K562 (cell line): ENCODE measurements at regions not wholly inside any gene's neighbourhood (a gene's known extent, or its start where the extent isn't known, plus 50 kb on each side); places are given as distances from the start of the nearest gene placed in this dataset.

Experiments
- BRF2 ChIP-seq: IDR thresholded peaks from 3 replicates; pipeline ENCODE4 v1.6.1; 2011; ENCODE audit warnings: borderline replicate concordance, mild to moderate bottlenecking; ENCODE audit not compliant: insufficient read length, insufficient read depth
- CTCF ChIP-seq, 3 experiments: IDR thresholded peaks in 2 of 3; conservative IDR thresholded peaks in 1 of 3; 2 replicates each; pipeline ENCODE4 v1.5.1; 2011 to 2012; ENCODE audit warnings: low read length in 3 of 3, mild to moderate bottlenecking in 3 of 3, control low read depth in 2 of 3, improper control_type of control experiment in 1 of 3, inconsistent platforms in 1 of 3, low read depth in 1 of 3, mixed read lengths in 1 of 3, moderate library complexity in 1 of 3; ENCODE audit not compliant: insufficient read depth in 2 of 3
- FOXK2 ChIP-seq, 2 experiments: fragments of 450-650 bp; IDR thresholded peaks in 1 of 2; conservative IDR thresholded peaks in 1 of 2; 2 replicates each; pipeline ENCODE4 v1.6.1; 2016; ENCODE audit warnings: low read depth in 2 of 2, mild to moderate bottlenecking in 1 of 2
- HMG20B ChIP-seq: fragments of 250-450 bp; sonication (Bioruptor Pico); IDR thresholded peaks from 2 replicates; pipeline ENCODE4 v1.5.0; 2021; ENCODE audit warnings: mild to moderate bottlenecking
- JUND ChIP-seq, 2 experiments: IDR thresholded peaks; 2 replicates in 1 of 2; 3 replicates in 1 of 2; pipeline ENCODE4 v1.6.1; 2011; ENCODE audit warnings: borderline replicate concordance in 2 of 2, low read depth in 2 of 2, low read length in 2 of 2, improper control_type of control experiment in 1 of 2, missing biosample characterization in 1 of 2, missing genetic modification characterization in 1 of 2, missing genetic modification reagents in 1 of 2
- KDM5B ChIP-seq: fragments of 200-600 bp; sonication (generic); IDR thresholded peaks from 2 replicates; pipeline ENCODE4 v1.6.1; 2012; ENCODE audit warnings: low read depth, mild to moderate bottlenecking, moderate library complexity, low read length, control low read depth, inconsistent platforms; ENCODE audit not compliant: insufficient replicate concordance
- SAP30 ChIP-seq: fragments of 200-600 bp; sonication (generic); IDR thresholded peaks from 2 replicates; pipeline ENCODE4 v1.6.1; 2012; ENCODE audit warnings: borderline replicate concordance, low read depth, mild to moderate bottlenecking, moderate library complexity, low read length, control low read depth, inconsistent platforms; ENCODE audit not compliant: insufficient read depth, poor library complexity, severe bottlenecking
- SP1 ChIP-seq: sonication (generic); formaldehyde crosslinking; IDR thresholded peaks from 2 replicates; pipeline ENCODE4 v1.8.1; 2022; ENCODE audit warnings: mild to moderate bottlenecking, missing genetic modification reagents
- ZHX1 ChIP-seq: fragments of 150-350 bp; conservative IDR thresholded peaks from 2 replicates; pipeline ENCODE4 v1.6.1; 2014; ENCODE audit warnings: low read length
- ZNF431 ChIP-seq: sonication (generic); formaldehyde crosslinking; IDR thresholded peaks from 2 replicates; pipeline ENCODE4 v1.8.0; 2022; ENCODE audit warnings: mild to moderate bottlenecking, missing genetic modification reagents

- no peak for TF ChIP-seq FOXK2 (conservative IDR thresholded peaks at IDR 0.05 in 1 of 2, IDR thresholded peaks at IDR 0.05 in 1 of 2; ENCODE audit: low read depth in 2 of 2)
- TF ChIP-seq ZHX1, result no peak
- TF ChIP-seq SAP30, result no peak
- TF ChIP-seq SP1, result no peak
- TF ChIP-seq JUND (IDR thresholded peaks at IDR 0.05; ENCODE audit: borderline replicate concordance, low read depth, low read length), result 0 out of 2 replicates have a peak, but pooled peaks have one; percentile 28
- TF ChIP-seq JUND (tag; IDR thresholded peaks at IDR 0.05; ENCODE audit: borderline replicate concordance, low read depth, low read length), result no peak
- TF ChIP-seq HMG20B, result no peak
- TF ChIP-seq BRF2, result no peak
- TF ChIP-seq CTCF (IDR thresholded peaks at IDR 0.05 in 2 of 3, conservative IDR thresholded peaks at IDR 0.05 in 1 of 3; ENCODE audit: insufficient read depth in 2 of 3, low read depth in 1 of 3, low read length in 3 of 3), result no peak
- TF ChIP-seq ZNF431 (CRISPR knock-in tag), result no peak
- TF ChIP-seq KDM5B, result no peak
These were observed 77.6 kb downstream of the CHCHD4 start for GRCh38 chr3:14047027-14047426.
